CD4-positive, alpha-beta T cell (primary cell): ENCODE measurements at regions not wholly inside any gene's neighbourhood (a gene's known extent, or its start where the extent isn't known, plus 50 kb on each side); places are given as distances from the start of the nearest gene placed in this dataset.

Experiments used
- ATAC-seq: fragments of 200-7000 bp; cut with Tn5 transposase; one replicate; pipeline ENCODE4 v1.10.0; 2022; ENCODE audit warnings: mild to moderate bottlenecking; ENCODE audit not compliant: poor library complexity
- CTCF ChIA-PET: fragments of 350-600 bp; sonication (Branson Sonifier 250); formaldehyde crosslinking; loops from one replicate; lab custom pipeline; 2021; ENCODE audit warnings: antibody characterized with exemption, inconsistent platforms; lab: Charles Lee
- POLR2A ChIA-PET: fragments of 350-600 bp; sonication (Branson Sonifier 250); formaldehyde crosslinking; loops from one replicate; lab custom pipeline; 2021; ENCODE audit warnings: antibody characterized with exemption, inconsistent platforms; lab: Charles Lee
- DNase-seq, 14 experiments: peaks; one replicate each; pipeline ENCODE4 v3.0.0-alpha.2; 2013 to 2020; ENCODE audit warnings: mixed read lengths in 2 of 14
- H3K27ac ChIP-seq, 2 donors: one replicate each; pipeline versions ENCODE4 v1.5.1 to v1.7.0; 2013; ENCODE audit warnings: low read length in 2 of 2, low read depth in 1 of 2, mild to moderate bottlenecking in 1 of 2
- H3K27me3 ChIP-seq, 2 experiments: 1 replicate in 1 of 2; 2 replicates in 1 of 2; pipeline versions ENCODE4 v1.6.1 to v1.7.0; 2013; ENCODE audit warnings: low read length in 2 of 2, control low read depth in 1 of 2, mild to moderate bottlenecking in 1 of 2, moderate library complexity in 1 of 2; ENCODE audit not compliant: insufficient read depth in 2 of 2, control insufficient read depth in 1 of 2
- H3K36me3 ChIP-seq: one replicate; pipeline ENCODE4 v1.6.1; 2013; ENCODE audit warnings: low read length, control low read depth; ENCODE audit not compliant: insufficient read depth
- H3K4me1 ChIP-seq: one replicate; pipeline ENCODE4 v1.6.1; 2013; ENCODE audit warnings: low read length, control low read depth; ENCODE audit not compliant: insufficient read depth
- H3K4me3 ChIP-seq: one replicate; pipeline ENCODE4 v1.5.1; 2013; ENCODE audit warnings: mild to moderate bottlenecking, low read length, moderate library complexity
- H3K9me3 ChIP-seq, 2 experiments: 1 replicate in 1 of 2; 2 replicates in 1 of 2; pipeline versions ENCODE4 v1.6.1 to v1.7.0; 2013; ENCODE audit warnings: low read length in 2 of 2, mild to moderate bottlenecking in 2 of 2, control low read depth in 1 of 2, moderate library complexity in 1 of 2; ENCODE audit not compliant: control insufficient read depth in 1 of 2, insufficient read depth in 1 of 2
- H3K27ac Mint-ChIP-seq: one replicate; pipeline ENCODE4 v1.8.0; 2020; ENCODE audit warnings: mixed read lengths
- H3K27me3 Mint-ChIP-seq: one replicate; pipeline ENCODE4 v1.8.0; 2021; ENCODE audit warnings: mixed read lengths
- H3K36me3 Mint-ChIP-seq: one replicate; pipeline ENCODE4 v1.8.0; 2021; ENCODE audit warnings: low read depth, mixed read lengths
- H3K4me1 Mint-ChIP-seq: one replicate; pipeline ENCODE4 v1.8.0; 2021; ENCODE audit warnings: low read depth, mixed read lengths
- H3K4me3 Mint-ChIP-seq: one replicate; pipeline ENCODE4 v1.8.0; 2020; ENCODE audit warnings: mild to moderate bottlenecking, mixed read lengths
- H3K9me3 Mint-ChIP-seq: one replicate; pipeline ENCODE4 v1.8.0; 2020; ENCODE audit warnings: mixed read lengths
- intact Hi-C, 2 experiments: fragments of 100-400 bp; cut with DNase I in 1 of 2; cut with micrococcal nuclease in 1 of 2; formaldehyde crosslinking; loops; one replicate each; pipeline versions ENCODE4 v1.15.1 to v1.9.0; 2023 to 2025; cut with DNase I, micrococcal nuclease
- TF ChIP-seq, protein P1 (sequence below): fragments of 200-600 bp; IDR thresholded peaks from one replicate; pipeline ENCODE4 v1.8.0; 2022; ENCODE audit warnings: antibody characterized with exemption, mild to moderate bottlenecking

GRCh38 chr21:27268290-27268689, 301.4 kb upstream of the ADAMTS5 start:
- H3K27me3 ChIP-seq: no peaks in the 10 kb centered on the region
- no peaks in the 10 kb centered on the region for H3K4me1 ChIP-seq
- ChIA-PET CTCF (no interaction called here), POLR2A (no interaction called here)
- H3K27me3 Mint-ChIP-seq: no peaks in the 10 kb centered on the region
- H3K36me3 ChIP-seq: no peaks in the 10 kb centered on the region
- peaks cover 2% of the 10 kb centered on the region for H3K9me3 Mint-ChIP-seq
- ATAC-seq (no peak), DNase-seq (no peak)
- H3K27ac ChIP-seq: no peak overlapping the region
- no peak overlapping the region for H3K4me3 ChIP-seq
- H3K36me3 Mint-ChIP-seq: no peaks in the 10 kb centered on the region
- H3K27ac Mint-ChIP-seq: no peak overlapping the region
- H3K4me1 Mint-ChIP-seq: no peaks in the 10 kb centered on the region
- TF ChIP-seq, protein P1, sequence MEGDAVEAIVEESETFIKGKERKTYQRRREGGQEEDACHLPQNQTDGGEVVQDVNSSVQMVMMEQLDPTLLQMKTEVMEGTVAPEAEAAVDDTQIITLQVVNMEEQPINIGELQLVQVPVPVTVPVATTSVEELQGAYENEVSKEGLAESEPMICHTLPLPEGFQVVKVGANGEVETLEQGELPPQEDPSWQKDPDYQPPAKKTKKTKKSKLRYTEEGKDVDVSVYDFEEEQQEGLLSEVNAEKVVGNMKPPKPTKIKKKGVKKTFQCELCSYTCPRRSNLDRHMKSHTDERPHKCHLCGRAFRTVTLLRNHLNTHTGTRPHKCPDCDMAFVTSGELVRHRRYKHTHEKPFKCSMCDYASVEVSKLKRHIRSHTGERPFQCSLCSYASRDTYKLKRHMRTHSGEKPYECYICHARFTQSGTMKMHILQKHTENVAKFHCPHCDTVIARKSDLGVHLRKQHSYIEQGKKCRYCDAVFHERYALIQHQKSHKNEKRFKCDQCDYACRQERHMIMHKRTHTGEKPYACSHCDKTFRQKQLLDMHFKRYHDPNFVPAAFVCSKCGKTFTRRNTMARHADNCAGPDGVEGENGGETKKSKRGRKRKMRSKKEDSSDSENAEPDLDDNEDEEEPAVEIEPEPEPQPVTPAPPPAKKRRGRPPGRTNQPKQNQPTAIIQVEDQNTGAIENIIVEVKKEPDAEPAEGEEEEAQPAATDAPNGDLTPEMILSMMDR: no peak
- no peaks in the 10 kb centered on the region for H3K9me3 ChIP-seq
- H3K4me3 Mint-ChIP-seq: no peak overlapping the region
- intact Hi-C loops: no loop called here

DNA sequence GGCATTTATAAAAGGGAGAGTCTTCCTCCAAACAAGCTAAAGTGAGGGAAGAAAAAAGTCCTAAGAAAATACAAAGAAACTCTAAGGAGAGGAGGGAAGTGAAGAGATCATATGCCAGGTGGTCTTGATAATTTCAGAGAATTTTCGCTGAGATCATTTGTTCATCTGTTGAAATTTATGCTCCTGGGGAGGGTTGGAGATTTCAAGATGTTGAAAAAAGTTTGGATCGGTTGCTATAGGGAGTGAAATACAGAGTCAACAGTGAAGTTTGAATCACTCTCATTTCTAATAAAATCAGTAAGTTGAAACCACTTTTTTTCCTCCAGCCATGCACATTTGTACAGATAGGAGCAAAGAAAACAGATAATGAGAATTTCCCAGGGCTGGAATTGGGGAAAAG, 299.1 kb upstream of the ADAMTS5 start:
- TF ChIP-seq, protein P1: no peak
- intact Hi-C loops: no loop called here
- H3K4me3 ChIP-seq: no peak overlapping the region
- H3K4me1 ChIP-seq: no peaks in the 10 kb centered on the region
- H3K27ac Mint-ChIP-seq: no peak overlapping the region
- ATAC-seq (no peak), DNase-seq (no peak)
- H3K4me1 Mint-ChIP-seq: no peaks in the 10 kb centered on the region
- peaks cover 3% of the 10 kb centered on the region for H3K9me3 Mint-ChIP-seq
- POLR2A ChIA-PET: no interaction called here
- CTCF ChIA-PET: no interaction called here
- H3K27me3 ChIP-seq: no peaks in the 10 kb centered on the region
- no peak overlapping the region for H3K27ac ChIP-seq
- no peak overlapping the region for H3K4me3 Mint-ChIP-seq
- H3K9me3 ChIP-seq: no peaks in the 10 kb centered on the region
- no peaks in the 10 kb centered on the region for H3K36me3 Mint-ChIP-seq
- H3K36me3 ChIP-seq: no peaks in the 10 kb centered on the region
- no peaks in the 10 kb centered on the region for H3K27me3 Mint-ChIP-seq

GRCh38 chr21:27265492-27265891, 298.6 kb upstream of the ADAMTS5 start:
- no peak overlapping the region for H3K4me3 Mint-ChIP-seq
- H3K9me3 Mint-ChIP-seq: peaks cover 3% of the 10 kb centered on the region
- no peaks in the 10 kb centered on the region for H3K27me3 Mint-ChIP-seq
- no peak for ATAC-seq
- intact Hi-C loops: no loop called here
- no peak overlapping the region for H3K27ac ChIP-seq
- CTCF ChIA-PET: no interaction called here
- H3K36me3 Mint-ChIP-seq: no peaks in the 10 kb centered on the region
- POLR2A ChIA-PET: no interaction called here
- no peaks in the 10 kb centered on the region for H3K36me3 ChIP-seq
- H3K4me1 ChIP-seq: no peaks in the 10 kb centered on the region
- no peak overlapping the region for H3K27ac Mint-ChIP-seq
- H3K9me3 ChIP-seq: no peaks in the 10 kb centered on the region
- no peak for DNase-seq
- TF ChIP-seq, protein P1: no peak
- no peaks in the 10 kb centered on the region for H3K4me1 Mint-ChIP-seq
- H3K27me3 ChIP-seq: no peaks in the 10 kb centered on the region
- H3K4me3 ChIP-seq: no peak overlapping the region
